ENCODE measurements at regions not wholly inside any gene's neighbourhood (a gene's known extent, or its start where the extent isn't known, plus 50 kb on each side); places are given as distances from the start of the nearest gene placed in this dataset.
"Not testable (repeated sequence)": the region's sequence is repeated elsewhere in the genome, so short reads cannot be mapped to it uniquely, and the experiment has no call there.

DNA sequence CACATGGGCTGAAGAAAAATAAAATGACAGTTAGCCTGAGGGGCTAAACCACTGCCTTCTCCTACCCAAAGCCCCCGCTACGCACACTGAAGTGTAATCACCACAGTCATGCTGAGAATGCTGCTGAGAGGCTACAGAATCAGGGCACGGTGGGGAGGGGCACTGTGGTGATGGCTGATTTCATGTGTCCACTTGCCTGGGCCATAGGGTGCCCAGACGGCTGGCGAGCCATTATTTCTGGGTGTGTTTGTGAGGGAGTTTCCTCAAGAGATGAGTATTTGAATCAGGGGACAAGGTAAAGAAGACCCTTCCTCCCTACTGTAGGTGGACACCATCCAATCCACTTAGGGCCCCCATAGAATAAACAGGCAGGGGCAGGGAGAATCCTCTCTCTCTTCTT lies 1313.2 kb downstream of the TBC1D22A start:
- H3K36me3 ChIP-seq (ENCODE audit: insufficient read depth, low read length): no peaks in the 10 kb centered on the region

DNA sequence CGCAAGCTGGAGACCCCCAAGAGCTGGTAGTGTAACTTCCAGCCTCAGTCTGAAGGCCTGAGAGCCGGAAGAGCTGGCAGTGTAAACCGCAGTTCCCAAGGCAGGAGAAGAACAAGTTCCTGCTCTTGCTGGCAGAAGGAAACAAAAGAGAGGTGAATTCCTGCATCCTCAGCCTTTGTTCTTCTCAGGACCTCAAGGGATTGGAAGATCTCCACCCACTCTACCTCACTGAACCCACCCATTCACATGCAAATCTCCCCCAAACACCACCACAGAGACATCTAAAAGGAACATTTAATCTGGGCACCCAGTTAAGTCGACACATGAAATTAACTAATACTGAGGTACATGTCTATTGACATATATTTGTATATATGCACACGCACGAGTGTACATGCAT lies 1310.3 kb downstream of the TBC1D22A start:
- Histone ChIP-seq H3K27me3 (ENCODE audit: control insufficient read depth in 1 of 2, insufficient read depth in 2 of 2, low read length in 2 of 2) (no peaks in the 10 kb centered on the region), H3K9me3 (ENCODE audit: low read length) (no peaks in the 10 kb centered on the region)

More for the DNA sequence above, 1313.2 kb downstream of the TBC1D22A start:
- Histone ChIP-seq H3K4me3 (ENCODE audit: low read depth in 1 of 2, low read length in 2 of 2) (no peak overlapping the region), H3K9ac (ENCODE audit: low read length) (no peak overlapping the region), H3K9me3 (ENCODE audit: low read length) (no peaks in the 10 kb centered on the region), H3K27me3 (ENCODE audit: control insufficient read depth in 1 of 2, insufficient read depth in 2 of 2, low read length in 2 of 2) (no peaks in the 10 kb centered on the region), H3K4me1 (ENCODE audit: insufficient read depth, low read length) (no peaks in the 10 kb centered on the region), H3K27ac (ENCODE audit: low read depth, low read length) (no peak overlapping the region)

DNA sequence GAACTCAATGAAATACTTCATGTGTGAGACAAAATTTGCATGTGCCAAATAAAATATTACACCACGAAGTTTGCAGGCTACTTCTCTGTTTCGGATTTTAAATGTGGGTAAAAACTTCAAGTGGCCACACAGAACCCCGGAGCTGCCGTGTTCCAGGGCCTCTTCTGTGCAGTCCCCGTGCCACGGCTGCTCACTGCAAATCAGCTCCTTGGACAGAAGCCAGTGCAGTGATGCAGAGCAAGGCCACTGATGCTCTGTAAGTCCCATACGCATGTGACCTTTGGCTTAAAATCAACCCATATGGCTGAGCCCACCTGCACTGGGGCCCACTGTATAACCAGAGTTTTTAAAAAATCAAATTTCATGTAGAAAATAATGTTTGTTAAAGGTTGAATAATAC lies 1309.4 kb downstream of the TBC1D22A start:
- no peak overlapping the region for H3K9ac ChIP-seq (ENCODE audit: low read length)
- H3K4me3 ChIP-seq (ENCODE audit: low read depth in 1 of 2, low read length in 2 of 2): no peak overlapping the region
- H3K9me3 ChIP-seq (ENCODE audit: low read length): no peaks in the 10 kb centered on the region

More for the DNA sequence above, 1310.3 kb downstream of the TBC1D22A start:
- Histone ChIP-seq H3K9ac (ENCODE audit: low read length) (no peak overlapping the region), H3K27ac (ENCODE audit: low read depth, low read length) (no peak overlapping the region), H3K36me3 (ENCODE audit: insufficient read depth, low read length) (no peaks in the 10 kb centered on the region), H3K4me1 (ENCODE audit: insufficient read depth, low read length) (no peaks in the 10 kb centered on the region), H3K4me3 (ENCODE audit: low read depth in 1 of 2, low read length in 2 of 2) (no peak overlapping the region)

DNA sequence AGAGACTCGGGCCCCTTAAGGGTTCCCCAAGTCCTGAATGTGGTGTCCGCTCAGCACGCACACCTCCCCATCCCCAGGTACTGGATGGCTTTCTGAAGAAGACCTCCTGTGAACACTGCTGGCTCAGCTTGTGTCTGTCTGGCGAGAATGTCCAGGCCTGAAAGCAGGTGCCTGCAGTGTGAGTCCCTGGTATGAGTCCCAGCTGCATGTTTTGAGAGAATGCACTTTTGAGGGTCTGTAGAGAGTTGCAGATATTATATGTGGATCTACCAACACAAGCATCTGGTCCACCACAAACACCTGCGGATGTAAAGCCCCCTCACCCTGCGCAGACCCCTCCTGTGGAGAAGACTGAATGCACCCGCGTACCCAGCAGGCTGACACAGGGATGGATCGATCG lies 1308.9 kb downstream of the TBC1D22A start:
- Histone ChIP-seq H3K4me1 (ENCODE audit: insufficient read depth, low read length) (no peaks in the 10 kb centered on the region), H3K4me3 (ENCODE audit: low read depth in 1 of 2, low read length in 2 of 2) (no peak overlapping the region), H3K36me3 (ENCODE audit: insufficient read depth, low read length) (no peaks in the 10 kb centered on the region)

More for the DNA sequence above, 1309.4 kb downstream of the TBC1D22A start:
- Histone ChIP-seq H3K27ac (ENCODE audit: low read depth, low read length) (no peak overlapping the region), H3K27me3 (ENCODE audit: control insufficient read depth in 1 of 2, insufficient read depth in 2 of 2, low read length in 2 of 2) (no peaks in the 10 kb centered on the region), H3K4me1 (ENCODE audit: insufficient read depth, low read length) (no peaks in the 10 kb centered on the region), H3K36me3 (ENCODE audit: insufficient read depth, low read length) (no peaks in the 10 kb centered on the region)

DNA sequence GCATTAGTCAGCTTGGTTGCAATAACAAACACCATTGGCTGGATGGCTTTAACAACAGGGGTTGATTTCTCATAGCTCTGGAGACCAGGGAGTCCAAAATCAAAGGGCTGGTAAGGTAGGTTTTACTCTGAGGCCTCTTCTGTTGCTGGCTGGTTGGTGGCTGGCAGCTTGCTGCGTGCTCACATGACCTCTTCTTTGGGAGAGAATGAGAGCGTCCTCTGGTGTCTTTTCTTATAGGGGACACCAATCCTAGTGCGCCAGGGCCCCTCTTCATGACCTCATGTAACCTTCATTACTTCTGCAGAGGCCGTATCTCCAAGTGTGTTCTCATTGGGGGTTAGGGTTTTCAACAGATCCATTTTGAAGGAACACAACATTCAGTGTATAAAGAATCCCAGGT lies 1308.3 kb downstream of the TBC1D22A start:
- no peaks in the 10 kb centered on the region for H3K36me3 ChIP-seq (ENCODE audit: insufficient read depth, low read length)
- no peak overlapping the region for H3K9ac ChIP-seq (ENCODE audit: low read length)
- no peaks in the 10 kb centered on the region for H3K27me3 ChIP-seq (ENCODE audit: control insufficient read depth in 1 of 2, insufficient read depth in 2 of 2, low read length in 2 of 2)
- no peak overlapping the region for H3K4me3 ChIP-seq (ENCODE audit: low read depth in 1 of 2, low read length in 2 of 2)
- H3K4me1 ChIP-seq (ENCODE audit: insufficient read depth, low read length): no peaks in the 10 kb centered on the region
- no peak overlapping the region for H3K27ac ChIP-seq (ENCODE audit: low read depth, low read length)
- H3K9me3 ChIP-seq (ENCODE audit: low read length): no peaks in the 10 kb centered on the region

More for the DNA sequence above, 1308.9 kb downstream of the TBC1D22A start:
- Histone ChIP-seq H3K27me3 (ENCODE audit: control insufficient read depth in 1 of 2, insufficient read depth in 2 of 2, low read length in 2 of 2) (no peaks in the 10 kb centered on the region), H3K27ac (ENCODE audit: low read depth, low read length) (no peak overlapping the region), H3K9ac (ENCODE audit: low read length) (no peak overlapping the region), H3K9me3 (ENCODE audit: low read length) (no peaks in the 10 kb centered on the region)

DNA sequence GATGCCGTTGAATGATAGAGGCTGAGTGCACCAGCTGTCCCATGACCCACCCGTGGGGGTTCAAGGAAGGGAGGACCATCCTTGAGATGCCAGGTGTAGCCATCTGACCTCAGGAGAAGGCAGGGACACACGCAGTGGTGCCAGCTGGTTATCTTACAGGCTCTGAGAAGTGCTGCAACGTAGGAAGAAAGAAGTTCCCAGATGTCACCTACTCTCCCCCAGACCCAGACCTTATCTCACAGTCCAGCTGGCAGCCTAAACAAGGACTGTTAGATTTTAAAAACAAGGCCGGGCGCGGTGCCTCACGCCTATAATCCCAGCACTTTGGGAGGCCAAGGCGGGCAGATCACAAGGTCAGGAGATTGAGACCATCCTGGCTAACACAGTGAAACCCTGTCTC lies 1307.6 kb downstream of the TBC1D22A start:
- Histone ChIP-seq H3K4me1 (ENCODE audit: insufficient read depth, low read length) (no peaks in the 10 kb centered on the region), H3K9ac (ENCODE audit: low read length) (no peak overlapping the region), H3K27me3 (ENCODE audit: control insufficient read depth in 1 of 2, insufficient read depth in 2 of 2, low read length in 2 of 2) (no peaks in the 10 kb centered on the region), H3K27ac (ENCODE audit: low read depth, low read length) (no peak overlapping the region), H3K36me3 (ENCODE audit: insufficient read depth, low read length) (no peaks in the 10 kb centered on the region), H3K9me3 (ENCODE audit: low read length) (no peaks in the 10 kb centered on the region), H3K4me3 (ENCODE audit: low read depth in 1 of 2, low read length in 2 of 2) (no peak overlapping the region)

DNA sequence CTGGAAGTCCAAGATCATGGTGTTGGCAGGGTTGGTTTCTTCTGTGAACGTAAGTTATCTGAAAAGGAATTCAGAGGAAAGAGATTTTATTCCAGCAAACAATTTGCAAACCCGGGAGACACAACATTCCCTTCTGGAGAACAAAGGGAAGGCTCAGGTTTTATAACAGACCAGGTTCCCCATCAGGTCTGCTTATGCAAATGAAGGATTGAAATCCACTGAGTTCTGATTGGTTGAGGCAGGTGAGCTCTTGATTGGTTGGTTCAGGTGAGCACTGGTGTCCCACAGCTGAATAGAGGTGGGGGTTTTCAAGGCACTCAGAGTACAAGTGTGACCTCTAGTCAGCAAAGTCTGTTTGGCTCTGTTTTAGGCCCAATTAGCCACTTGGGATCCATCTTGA lies 1306.8 kb downstream of the TBC1D22A start:
- Histone ChIP-seq H3K27ac (ENCODE audit: low read depth, low read length) (no peak overlapping the region), H3K4me3 (ENCODE audit: low read depth in 1 of 2, low read length in 2 of 2) (no peak overlapping the region), H3K4me1 (ENCODE audit: insufficient read depth, low read length) (no peaks in the 10 kb centered on the region), H3K9me3 (ENCODE audit: low read length) (no peaks in the 10 kb centered on the region), H3K36me3 (ENCODE audit: insufficient read depth, low read length) (no peaks in the 10 kb centered on the region), H3K27me3 (ENCODE audit: control insufficient read depth in 1 of 2, insufficient read depth in 2 of 2, low read length in 2 of 2) (no peaks in the 10 kb centered on the region), H3K9ac (ENCODE audit: low read length) (no peak overlapping the region)

DNA sequence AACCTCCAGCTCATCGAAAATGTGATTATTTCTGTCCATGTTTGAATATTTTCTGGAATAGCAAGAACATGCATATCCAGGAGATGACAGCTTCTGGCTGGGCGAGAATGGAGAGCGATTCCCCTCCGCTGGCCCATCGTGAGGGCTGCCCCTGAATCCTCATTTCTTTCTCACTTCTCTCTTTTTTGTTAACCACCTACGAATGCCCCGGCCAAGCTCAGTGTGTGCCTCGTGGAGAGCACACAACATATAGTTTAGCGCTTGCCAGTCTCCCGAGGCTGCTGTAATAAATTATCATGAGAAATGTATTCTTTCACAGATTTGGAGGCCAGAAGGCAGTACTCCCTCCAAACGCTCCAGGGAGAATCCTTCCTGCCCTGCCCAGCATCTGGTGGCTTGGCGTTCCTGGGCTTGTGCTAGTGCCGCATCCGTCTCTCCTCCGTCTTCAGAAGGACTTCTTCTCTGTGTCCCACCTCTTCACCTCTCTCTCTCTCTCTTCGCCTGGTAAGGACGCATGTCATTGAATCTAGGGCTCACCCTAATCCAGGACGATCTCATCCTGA lies 1306.0 kb downstream of the TBC1D22A start:
- Histone ChIP-seq H3K4me1 (ENCODE audit: insufficient read depth, low read length) (no peaks in the 10 kb centered on the region), H3K27ac (ENCODE audit: low read depth, low read length) (no peak overlapping the region), H3K27me3 (ENCODE audit: control insufficient read depth in 1 of 2, insufficient read depth in 2 of 2, low read length in 2 of 2) (no peaks in the 10 kb centered on the region), H3K36me3 (ENCODE audit: insufficient read depth, low read length) (no peaks in the 10 kb centered on the region), H3K9me3 (ENCODE audit: low read length) (no peaks in the 10 kb centered on the region), H3K9ac (ENCODE audit: low read length) (no peak overlapping the region), H3K4me3 (ENCODE audit: low read depth in 1 of 2, low read length in 2 of 2) (no peak overlapping the region)

DNA sequence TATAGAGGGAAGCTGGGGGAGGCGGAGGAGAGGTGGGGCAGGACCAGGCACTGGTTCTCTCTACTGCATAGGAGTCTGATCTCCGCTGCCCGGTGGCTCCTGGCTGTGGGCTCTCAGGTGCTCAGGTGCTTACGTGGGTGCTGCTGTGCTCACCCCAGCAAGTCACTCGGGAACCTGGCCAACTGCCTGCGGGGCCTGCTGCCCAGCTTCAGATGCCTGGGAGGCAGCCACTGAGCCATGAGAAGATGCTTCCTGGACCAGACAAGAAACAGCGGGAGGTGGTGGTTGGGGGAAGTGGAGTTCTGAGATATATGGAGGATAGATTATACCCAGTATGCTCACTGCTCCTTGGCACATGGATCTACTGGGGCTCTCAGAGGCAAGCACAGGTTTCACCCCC lies 1303.4 kb downstream of the TBC1D22A start:
- no peak overlapping the region for H3K4me3 ChIP-seq (ENCODE audit: low read depth in 1 of 2, low read length in 2 of 2)
- no peak overlapping the region for H3K9ac ChIP-seq (ENCODE audit: low read length)
- H3K4me1 ChIP-seq (ENCODE audit: insufficient read depth, low read length): no peaks in the 10 kb centered on the region
- H3K27me3 ChIP-seq (ENCODE audit: control insufficient read depth in 1 of 2, insufficient read depth in 2 of 2, low read length in 2 of 2): no peaks in the 10 kb centered on the region
- no peaks in the 10 kb centered on the region for H3K9me3 ChIP-seq (ENCODE audit: low read length)
- no peak overlapping the region for H3K27ac ChIP-seq (ENCODE audit: low read depth, low read length)
- no peaks in the 10 kb centered on the region for H3K36me3 ChIP-seq (ENCODE audit: insufficient read depth, low read length)

DNA sequence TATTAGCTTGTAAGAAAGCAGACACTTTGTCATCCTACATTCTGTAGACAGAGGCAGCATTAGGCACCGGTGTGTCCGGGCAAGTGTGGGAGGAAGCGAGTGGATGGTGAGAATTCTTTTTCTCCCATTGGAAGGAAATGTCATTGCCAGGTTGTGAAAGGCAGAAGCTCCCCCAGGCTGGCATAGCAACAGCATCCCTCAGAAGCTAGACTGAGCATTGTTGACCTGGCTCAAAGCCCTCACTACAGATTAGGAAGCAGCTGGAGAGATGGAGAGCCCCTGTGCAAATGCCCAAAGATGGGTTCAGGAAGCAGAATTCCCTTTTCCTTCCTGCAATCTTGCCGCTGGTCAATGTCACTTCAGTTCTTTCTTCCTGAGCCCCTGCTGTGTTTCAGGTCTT lies 1299.3 kb downstream of the TBC1D22A start:
- H3K27me3 ChIP-seq (ENCODE audit: control insufficient read depth in 1 of 2, insufficient read depth in 2 of 2, low read length in 2 of 2): no peaks in the 10 kb centered on the region
- no peaks in the 10 kb centered on the region for H3K4me1 ChIP-seq (ENCODE audit: insufficient read depth, low read length)
- H3K27ac ChIP-seq (ENCODE audit: low read depth, low read length): no peak overlapping the region
- no peak overlapping the region for H3K4me3 ChIP-seq (ENCODE audit: low read depth in 1 of 2, low read length in 2 of 2)
- H3K9ac ChIP-seq (ENCODE audit: low read length): no peak overlapping the region
- H3K36me3 ChIP-seq (ENCODE audit: insufficient read depth, low read length): no peaks in the 10 kb centered on the region
- H3K9me3 ChIP-seq (ENCODE audit: low read length): no peaks in the 10 kb centered on the region

DNA sequence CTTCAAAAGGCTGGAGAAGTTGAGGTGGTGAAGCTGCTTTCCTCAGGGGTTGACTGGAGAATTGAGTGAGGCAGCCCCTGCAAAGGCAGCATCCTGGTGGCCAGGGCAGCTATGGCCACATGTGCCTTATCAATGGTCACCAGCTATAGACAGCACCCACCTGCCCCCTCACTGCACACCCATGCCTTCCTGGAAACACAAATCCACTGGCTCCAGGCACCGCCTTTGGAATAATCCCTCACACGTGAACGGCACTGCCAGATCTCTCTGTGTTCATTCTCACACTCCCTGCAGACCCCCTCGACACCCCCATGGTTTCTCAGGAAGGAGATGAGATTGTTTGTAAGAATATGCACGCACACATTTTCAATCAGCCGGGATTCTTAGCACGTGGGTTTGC lies 1297.8 kb downstream of the TBC1D22A start:
- Histone ChIP-seq H3K9ac (ENCODE audit: low read length) (no peak overlapping the region), H3K27me3 (ENCODE audit: control insufficient read depth in 1 of 2, insufficient read depth in 2 of 2, low read length in 2 of 2) (no peaks in the 10 kb centered on the region), H3K36me3 (ENCODE audit: insufficient read depth, low read length) (no peaks in the 10 kb centered on the region), H3K27ac (ENCODE audit: low read depth, low read length) (no peak overlapping the region), H3K9me3 (ENCODE audit: low read length) (no peaks in the 10 kb centered on the region), H3K4me1 (ENCODE audit: insufficient read depth, low read length) (no peaks in the 10 kb centered on the region), H3K4me3 (ENCODE audit: low read depth in 1 of 2, low read length in 2 of 2) (no peak overlapping the region)

DNA sequence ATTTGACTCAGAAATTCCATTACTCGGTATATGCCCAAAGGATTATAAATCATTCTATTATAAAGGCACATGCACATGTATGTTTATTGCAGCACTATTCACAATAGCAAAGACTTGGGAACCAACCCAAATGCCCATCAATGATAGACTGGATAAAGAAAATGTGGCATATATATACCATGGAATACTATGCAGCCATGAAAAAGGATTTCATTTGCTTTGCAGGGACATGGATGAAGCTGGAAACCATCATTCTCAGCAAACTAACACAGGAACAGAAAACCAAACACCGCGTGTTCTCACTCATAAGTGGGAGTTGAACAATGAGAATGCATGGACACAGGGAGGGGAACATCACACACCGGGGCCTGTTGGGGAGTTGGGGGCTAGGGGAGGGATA lies 1297.1 kb downstream of the TBC1D22A start:
- H3K4me3 ChIP-seq (ENCODE audit: low read depth in 1 of 2, low read length in 2 of 2); H3K9me3 ChIP-seq (ENCODE audit: low read length); H3K27me3 ChIP-seq (ENCODE audit: control insufficient read depth in 1 of 2, insufficient read depth in 2 of 2, low read length in 2 of 2); H3K27ac ChIP-seq (ENCODE audit: low read depth, low read length); H3K4me1 ChIP-seq (ENCODE audit: insufficient read depth, low read length); H3K36me3 ChIP-seq (ENCODE audit: insufficient read depth, low read length); H3K9ac ChIP-seq (ENCODE audit: low read length): not testable (repeated sequence)
